ENCODE measurements at regions not wholly inside any gene's neighbourhood (a gene's known extent, or its start where the extent isn't known, plus 50 kb on each side); places are given as distances from the start of the nearest gene placed in this dataset.

DNA sequence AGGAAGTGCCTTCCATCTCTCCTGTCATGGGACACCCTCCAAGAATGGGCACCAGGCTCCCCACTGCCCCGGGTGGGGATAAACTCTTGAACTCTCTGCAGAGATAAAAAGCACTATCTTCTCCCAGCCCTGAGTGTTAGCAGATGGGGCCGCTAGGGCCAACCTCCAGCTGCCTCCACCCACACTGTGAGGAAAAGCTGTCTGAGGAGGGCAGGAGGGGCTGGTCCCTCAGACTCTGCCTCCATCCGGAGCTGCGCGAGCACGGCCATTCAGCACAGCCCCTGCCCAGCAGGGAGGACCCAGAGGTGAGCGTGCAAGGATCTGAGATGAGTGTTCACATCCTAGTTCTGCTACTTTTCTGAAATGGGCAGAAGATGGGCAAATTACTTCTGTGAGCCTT lies 51.8 kb upstream of the TRABD2B start (continued):
- TF ChIP-seq, protein P1, sequence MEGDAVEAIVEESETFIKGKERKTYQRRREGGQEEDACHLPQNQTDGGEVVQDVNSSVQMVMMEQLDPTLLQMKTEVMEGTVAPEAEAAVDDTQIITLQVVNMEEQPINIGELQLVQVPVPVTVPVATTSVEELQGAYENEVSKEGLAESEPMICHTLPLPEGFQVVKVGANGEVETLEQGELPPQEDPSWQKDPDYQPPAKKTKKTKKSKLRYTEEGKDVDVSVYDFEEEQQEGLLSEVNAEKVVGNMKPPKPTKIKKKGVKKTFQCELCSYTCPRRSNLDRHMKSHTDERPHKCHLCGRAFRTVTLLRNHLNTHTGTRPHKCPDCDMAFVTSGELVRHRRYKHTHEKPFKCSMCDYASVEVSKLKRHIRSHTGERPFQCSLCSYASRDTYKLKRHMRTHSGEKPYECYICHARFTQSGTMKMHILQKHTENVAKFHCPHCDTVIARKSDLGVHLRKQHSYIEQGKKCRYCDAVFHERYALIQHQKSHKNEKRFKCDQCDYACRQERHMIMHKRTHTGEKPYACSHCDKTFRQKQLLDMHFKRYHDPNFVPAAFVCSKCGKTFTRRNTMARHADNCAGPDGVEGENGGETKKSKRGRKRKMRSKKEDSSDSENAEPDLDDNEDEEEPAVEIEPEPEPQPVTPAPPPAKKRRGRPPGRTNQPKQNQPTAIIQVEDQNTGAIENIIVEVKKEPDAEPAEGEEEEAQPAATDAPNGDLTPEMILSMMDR (conservative IDR thresholded peaks at IDR 0.05; ENCODE audit: low read depth in 2 of 2), result no peak
- TF ChIP-seq NANOG (IDR thresholded peaks at IDR 0.05; ENCODE audit: borderline replicate concordance) (no peak), STAT1 (IDR thresholded peaks at IDR 0.05; ENCODE audit: unreplicated experiment) (no peak)

DNA sequence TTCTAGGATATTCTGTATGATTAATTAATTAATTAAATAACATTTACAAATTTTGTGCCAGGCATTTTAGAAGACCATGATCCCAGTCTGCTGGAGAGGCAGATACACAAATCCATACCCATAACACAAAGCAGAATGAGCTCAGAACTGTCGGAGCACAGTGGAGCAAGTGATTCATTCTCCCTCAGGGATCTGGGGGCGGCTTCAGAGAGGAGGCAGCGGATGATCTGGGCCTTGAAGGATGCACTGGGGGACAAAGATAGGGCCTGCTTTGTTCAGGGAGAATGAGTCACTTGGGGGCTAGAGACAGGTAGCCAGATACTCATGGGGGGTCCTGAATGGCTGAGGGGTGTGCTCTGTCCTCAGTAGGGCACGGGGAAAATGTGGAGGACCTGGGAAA lies 50.9 kb upstream of the TRABD2B start:
- H3K4me1 Mint-ChIP-seq, result peaks cover 14% of the 10 kb centered on the region
- no peak overlapping the region for H3K4me3 Mint-ChIP-seq
- Histone ChIP-seq H3F3A (replicated peaks; ENCODE audit: low read depth) (no peaks in the 10 kb centered on the region), H3K9me2 (ENCODE audit: insufficient read depth) (no peaks in the 10 kb centered on the region), H3K4me3 (no peak overlapping the region), H3K4me1 (ENCODE audit: insufficient read depth) (peaks cover 11% of the 10 kb centered on the region; the same call in 1 of the 2 replicates), H3K27me3 (ENCODE audit: insufficient read depth) (no peaks in the 10 kb centered on the region), H3K36me3 (ENCODE audit: insufficient read depth) (no peaks in the 10 kb centered on the region), H4K20me1 (replicated peaks; ENCODE audit: insufficient read depth) (no peaks in the 10 kb centered on the region), H2AFZ (no peak overlapping the region), H3K79me2 (replicated peaks; ENCODE audit: insufficient read depth) (no peaks in the 10 kb centered on the region), H3K27ac (ENCODE audit: low read depth) (no peak overlapping the region), H3K4me2 (no peak overlapping the region)
- no peaks in the 10 kb centered on the region for H3K9me3 Mint-ChIP-seq
- no peaks in the 10 kb centered on the region for H3K36me3 Mint-ChIP-seq (ENCODE audit: low read depth)
- ATAC-seq (no peak), DNase-seq (ENCODE audit: low spot score) (no peak)
- peaks cover 6% of the 10 kb centered on the region for H3K27me3 Mint-ChIP-seq (ENCODE audit: insufficient read depth, low read depth, poor library complexity)
- H3K27ac Mint-ChIP-seq, result no peak overlapping the region
- no peak for TF ChIP-seq NANOG (IDR thresholded peaks at IDR 0.05; ENCODE audit: borderline replicate concordance)
- no peak for TF ChIP-seq CREB1 (CRISPR knock-in tag; IDR thresholded peaks at IDR 0.05; ENCODE audit: low read depth)
- no peak for TF ChIP-seq EZH2phosphoT487 (IDR thresholded peaks at IDR 0.05; ENCODE audit: unreplicated experiment)
- no peak for TF ChIP-seq ZNF331 (CRISPR knock-in tag; IDR thresholded peaks at IDR 0.05; ENCODE audit: low read depth)
- TF ChIP-seq EZH2 (IDR thresholded peaks at IDR 0.05; ENCODE audit: low read depth, unreplicated experiment), result no peak
- TF ChIP-seq, protein P2, sequence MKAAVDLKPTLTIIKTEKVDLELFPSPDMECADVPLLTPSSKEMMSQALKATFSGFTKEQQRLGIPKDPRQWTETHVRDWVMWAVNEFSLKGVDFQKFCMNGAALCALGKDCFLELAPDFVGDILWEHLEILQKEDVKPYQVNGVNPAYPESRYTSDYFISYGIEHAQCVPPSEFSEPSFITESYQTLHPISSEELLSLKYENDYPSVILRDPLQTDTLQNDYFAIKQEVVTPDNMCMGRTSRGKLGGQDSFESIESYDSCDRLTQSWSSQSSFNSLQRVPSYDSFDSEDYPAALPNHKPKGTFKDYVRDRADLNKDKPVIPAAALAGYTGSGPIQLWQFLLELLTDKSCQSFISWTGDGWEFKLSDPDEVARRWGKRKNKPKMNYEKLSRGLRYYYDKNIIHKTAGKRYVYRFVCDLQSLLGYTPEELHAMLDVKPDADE (IDR thresholded peaks at IDR 0.05), result no peak
- TF ChIP-seq STAT1 (IDR thresholded peaks at IDR 0.05; ENCODE audit: unreplicated experiment), result no peak
- TF ChIP-seq JUNB (IDR thresholded peaks at IDR 0.05; ENCODE audit: unreplicated experiment), result no peak
- TF ChIP-seq, protein P3, sequence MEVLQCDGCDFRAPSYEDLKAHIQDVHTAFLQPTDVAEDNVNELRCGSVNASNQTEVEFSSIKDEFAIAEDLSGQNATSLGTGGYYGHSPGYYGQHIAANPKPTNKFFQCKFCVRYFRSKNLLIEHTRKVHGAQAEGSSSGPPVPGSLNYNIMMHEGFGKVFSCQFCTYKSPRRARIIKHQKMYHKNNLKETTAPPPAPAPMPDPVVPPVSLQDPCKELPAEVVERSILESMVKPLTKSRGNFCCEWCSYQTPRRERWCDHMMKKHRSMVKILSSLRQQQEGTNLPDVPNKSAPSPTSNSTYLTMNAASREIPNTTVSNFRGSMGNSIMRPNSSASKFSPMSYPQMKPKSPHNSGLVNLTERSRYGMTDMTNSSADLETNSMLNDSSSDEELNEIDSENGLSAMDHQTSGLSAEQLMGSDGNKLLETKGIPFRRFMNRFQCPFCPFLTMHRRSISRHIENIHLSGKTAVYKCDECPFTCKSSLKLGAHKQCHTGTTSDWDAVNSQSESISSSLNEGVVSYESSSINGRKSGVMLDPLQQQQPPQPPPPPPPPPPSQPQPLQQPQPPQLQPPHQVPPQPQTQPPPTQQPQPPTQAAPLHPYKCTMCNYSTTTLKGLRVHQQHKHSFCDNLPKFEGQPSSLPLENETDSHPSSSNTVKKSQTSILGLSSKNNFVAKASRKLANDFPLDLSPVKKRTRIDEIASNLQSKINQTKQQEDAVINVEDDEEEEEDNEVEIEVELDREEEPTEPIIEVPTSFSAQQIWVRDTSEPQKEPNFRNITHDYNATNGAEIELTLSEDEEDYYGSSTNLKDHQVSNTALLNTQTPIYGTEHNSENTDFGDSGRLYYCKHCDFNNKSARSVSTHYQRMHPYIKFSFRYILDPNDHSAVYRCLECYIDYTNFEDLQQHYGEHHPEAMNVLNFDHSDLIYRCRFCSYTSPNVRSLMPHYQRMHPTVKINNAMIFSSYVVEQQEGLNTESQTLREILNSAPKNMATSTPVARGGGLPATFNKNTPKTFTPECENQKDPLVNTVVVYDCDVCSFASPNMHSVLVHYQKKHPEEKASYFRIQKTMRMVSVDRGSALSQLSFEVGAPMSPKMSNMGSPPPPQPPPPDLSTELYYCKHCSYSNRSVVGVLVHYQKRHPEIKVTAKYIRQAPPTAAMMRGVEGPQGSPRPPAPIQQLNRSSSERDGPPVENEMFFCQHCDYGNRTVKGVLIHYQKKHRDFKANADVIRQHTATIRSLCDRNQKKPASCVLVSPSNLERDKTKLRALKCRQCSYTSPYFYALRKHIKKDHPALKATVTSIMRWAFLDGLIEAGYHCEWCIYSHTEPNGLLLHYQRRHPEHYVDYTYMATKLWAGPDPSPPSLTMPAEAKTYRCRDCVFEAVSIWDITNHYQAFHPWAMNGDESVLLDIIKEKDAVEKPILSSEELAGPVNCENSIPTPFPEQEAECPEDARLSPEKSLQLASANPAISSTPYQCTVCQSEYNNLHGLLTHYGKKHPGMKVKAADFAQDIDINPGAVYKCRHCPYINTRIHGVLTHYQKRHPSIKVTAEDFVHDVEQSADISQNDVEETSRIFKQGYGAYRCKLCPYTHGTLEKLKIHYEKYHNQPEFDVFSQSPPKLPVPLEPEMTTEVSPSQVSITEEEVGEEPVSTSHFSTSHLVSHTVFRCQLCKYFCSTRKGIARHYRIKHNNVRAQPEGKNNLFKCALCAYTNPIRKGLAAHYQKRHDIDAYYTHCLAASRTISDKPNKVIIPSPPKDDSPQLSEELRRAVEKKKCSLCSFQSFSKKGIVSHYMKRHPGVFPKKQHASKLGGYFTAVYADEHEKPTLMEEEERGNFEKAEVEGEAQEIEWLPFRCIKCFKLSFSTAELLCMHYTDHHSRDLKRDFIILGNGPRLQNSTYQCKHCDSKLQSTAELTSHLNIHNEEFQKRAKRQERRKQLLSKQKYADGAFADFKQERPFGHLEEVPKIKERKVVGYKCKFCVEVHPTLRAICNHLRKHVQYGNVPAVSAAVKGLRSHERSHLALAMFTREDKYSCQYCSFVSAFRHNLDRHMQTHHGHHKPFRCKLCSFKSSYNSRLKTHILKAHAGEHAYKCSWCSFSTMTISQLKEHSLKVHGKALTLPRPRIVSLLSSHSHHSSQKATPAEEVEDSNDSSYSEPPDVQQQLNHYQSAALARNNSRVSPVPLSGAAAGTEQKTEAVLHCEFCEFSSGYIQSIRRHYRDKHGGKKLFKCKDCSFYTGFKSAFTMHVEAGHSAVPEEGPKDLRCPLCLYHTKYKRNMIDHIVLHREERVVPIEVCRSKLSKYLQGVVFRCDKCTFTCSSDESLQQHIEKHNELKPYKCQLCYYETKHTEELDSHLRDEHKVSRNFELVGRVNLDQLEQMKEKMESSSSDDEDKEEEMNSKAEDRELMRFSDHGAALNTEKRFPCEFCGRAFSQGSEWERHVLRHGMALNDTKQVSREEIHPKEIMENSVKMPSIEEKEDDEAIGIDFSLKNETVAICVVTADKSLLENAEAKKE (CRISPR knock-in tag; IDR thresholded peaks at IDR 0.05), result no peak
- TF ChIP-seq, protein P1 (conservative IDR thresholded peaks at IDR 0.05; ENCODE audit: low read depth in 2 of 2), result no peak
- TF ChIP-seq ZNF114 (CRISPR knock-in tag; IDR thresholded peaks at IDR 0.05), result no peak
